WI38 (cell line): ENCODE measurements at regions not wholly inside any gene's neighbourhood (a gene's known extent, or its start where the extent isn't known, plus 50 kb on each side); places are given as distances from the start of the nearest gene placed in this dataset.
"Not testable (repeated sequence)": the region's sequence is repeated elsewhere in the genome, so short reads cannot be mapped to it uniquely, and the experiment has no call there.

ENCODE experiments used
- H3K4me3 ChIP-seq: 2 replicates; pipeline ENCODE4 v1.5.1; 2011; ENCODE audit warnings: low read depth, mild to moderate bottlenecking, control low read depth, low read length
- TF ChIP-seq, protein P1 (sequence below): IDR thresholded peaks from 2 replicates; pipeline ENCODE4 v1.5.1; 2012; ENCODE audit warnings: low read depth, mild to moderate bottlenecking, control low read depth, low read length

DNA sequence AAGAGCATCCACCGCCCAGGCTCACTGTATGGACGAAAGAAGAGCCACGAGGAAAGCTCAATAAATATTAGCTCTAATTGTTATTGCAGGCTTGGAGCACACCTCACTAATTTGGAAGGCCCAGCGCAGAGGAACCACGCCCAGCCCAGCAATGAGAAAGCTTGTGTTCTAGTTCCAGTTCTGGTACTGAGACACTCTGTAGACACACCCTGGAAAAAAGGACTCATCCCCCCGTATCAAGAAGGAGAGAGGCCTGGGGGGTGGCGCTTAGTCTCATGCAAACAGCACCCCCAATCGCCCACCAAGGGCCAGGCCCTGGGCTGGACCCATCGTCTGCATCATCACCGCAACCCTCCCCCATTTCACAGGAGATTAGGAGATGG, 156.9 kb downstream of the BMP7 start:
- TF ChIP-seq, protein P1, sequence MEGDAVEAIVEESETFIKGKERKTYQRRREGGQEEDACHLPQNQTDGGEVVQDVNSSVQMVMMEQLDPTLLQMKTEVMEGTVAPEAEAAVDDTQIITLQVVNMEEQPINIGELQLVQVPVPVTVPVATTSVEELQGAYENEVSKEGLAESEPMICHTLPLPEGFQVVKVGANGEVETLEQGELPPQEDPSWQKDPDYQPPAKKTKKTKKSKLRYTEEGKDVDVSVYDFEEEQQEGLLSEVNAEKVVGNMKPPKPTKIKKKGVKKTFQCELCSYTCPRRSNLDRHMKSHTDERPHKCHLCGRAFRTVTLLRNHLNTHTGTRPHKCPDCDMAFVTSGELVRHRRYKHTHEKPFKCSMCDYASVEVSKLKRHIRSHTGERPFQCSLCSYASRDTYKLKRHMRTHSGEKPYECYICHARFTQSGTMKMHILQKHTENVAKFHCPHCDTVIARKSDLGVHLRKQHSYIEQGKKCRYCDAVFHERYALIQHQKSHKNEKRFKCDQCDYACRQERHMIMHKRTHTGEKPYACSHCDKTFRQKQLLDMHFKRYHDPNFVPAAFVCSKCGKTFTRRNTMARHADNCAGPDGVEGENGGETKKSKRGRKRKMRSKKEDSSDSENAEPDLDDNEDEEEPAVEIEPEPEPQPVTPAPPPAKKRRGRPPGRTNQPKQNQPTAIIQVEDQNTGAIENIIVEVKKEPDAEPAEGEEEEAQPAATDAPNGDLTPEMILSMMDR = no peak

DNA sequence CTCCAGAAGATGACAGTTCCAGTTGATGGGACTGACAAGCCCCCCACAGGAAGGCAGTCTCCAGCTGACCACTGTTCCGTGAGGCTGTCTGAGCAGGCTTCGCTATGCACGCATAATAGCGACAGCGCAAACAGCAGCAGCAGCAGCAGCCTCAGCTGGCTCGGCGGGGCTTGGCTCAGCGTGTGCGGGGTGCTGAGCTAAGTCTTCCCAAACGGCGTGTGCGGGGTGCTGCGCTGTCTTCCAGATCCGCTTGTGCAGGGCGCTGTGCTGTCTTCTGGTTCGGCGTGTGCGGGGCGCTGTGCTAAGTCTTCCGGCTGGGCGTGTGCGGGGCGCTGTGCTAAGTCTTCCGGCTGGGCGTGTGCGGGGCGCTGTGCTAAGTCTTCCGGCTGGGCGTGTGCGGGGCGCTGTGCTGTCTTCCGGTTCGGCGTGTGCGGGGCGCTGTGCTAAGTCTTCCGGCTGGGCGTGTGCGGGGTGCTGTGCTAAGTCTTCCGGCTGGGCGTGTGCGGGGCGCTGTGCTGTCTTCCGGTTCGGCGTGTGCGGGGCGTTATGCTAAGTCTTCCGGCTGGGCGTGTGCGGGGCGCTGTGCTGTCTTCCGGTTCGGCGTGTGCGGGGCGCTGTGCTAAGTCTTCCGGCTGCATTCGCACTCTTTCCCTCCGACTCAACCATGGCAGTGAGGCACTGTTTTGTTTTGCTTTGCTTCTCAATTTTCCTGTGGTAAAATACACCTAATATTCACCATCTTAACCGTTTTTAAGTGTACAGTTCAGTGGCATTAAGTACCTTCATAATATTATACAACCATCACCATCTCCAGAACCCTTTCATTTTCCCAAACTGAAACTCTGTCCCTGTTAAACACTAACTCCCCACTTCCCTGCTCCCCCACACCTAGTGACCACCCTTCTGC, 156.1 kb downstream of the BMP7 start:
- not testable (repeated sequence) for H3K4me3 ChIP-seq

More for the DNA sequence above, 156.9 kb downstream of the BMP7 start:
- no peak overlapping the region for H3K4me3 ChIP-seq

DNA sequence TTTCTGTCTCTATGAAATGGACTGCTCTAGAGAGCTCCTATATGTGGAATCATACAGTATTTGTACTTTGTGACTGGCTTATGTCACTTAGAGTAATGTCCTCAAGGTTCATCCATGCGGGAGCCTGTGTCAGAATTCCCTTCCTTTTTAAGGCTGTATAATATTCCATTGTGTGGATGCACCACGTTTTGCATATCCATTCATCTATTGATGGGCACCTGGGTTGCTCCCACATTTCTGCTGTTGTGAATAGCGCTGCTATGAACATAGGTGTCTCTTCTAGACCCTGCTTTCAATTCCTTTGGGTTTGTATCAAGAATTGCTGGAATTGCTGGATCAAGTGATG, 155.4 kb downstream of the BMP7 start:
- no peak overlapping the region for H3K4me3 ChIP-seq
- TF ChIP-seq, protein P1 = no peak

DNA sequence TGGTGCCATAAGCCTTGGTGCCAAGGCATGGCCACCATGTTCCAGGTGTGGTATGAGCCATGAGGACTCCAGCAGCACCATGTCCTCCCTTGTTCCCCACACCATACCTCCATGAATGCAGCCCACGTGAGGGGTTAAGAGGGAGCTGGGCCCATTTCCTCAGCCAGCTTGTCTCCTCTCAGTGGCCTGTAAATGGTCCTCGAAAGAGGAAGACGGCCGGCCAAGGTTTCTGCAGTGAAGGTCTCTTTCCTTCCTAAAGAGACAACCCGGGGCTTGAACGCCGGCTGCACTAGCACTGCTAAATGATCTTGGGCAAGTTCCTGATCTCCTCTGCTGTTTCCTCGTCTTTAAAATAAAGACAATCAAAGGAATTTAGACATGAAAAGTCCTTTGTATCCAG, 154.0 kb downstream of the BMP7 start:
- TF ChIP-seq, protein P1 = no peak

DNA sequence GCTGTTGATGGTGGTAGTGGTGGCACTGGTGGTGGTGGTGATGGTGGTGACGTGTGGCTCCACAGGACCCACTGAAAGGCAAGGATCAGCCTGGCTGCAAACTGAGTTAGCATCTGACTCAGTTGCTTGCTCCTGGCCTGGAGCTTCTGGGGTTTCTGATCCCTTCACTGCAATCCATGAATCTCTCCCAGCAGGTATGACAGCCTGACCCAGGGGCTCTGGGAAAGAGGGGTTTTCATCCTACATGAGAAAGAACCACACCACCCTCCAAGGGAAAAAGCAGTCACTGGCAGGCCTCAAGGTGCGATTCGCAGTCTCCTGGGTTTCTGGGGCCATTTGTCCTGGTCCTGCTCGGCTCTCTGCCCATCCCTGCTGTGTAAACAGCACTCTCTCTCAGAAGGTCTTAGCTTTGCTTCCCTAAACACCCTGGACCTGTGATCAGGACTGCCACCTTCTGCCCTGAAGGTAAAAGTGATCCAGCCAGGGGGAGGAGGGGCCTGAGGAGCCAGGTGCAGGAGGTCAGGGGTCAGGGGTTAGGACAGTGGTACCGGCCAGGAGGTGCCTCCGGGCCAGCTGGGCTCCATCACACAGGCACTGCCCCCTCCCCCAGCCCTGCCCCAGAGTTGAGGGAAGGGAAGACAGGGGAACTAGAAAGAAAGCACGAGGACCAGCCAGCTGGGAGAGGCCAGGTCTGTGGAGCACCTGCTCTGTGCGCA, 152.0 kb downstream of the BMP7 start:
- TF ChIP-seq, protein P1 = no peak
- no peak overlapping the region for H3K4me3 ChIP-seq

More for the DNA sequence above, 154.0 kb downstream of the BMP7 start:
- H3K4me3 ChIP-seq = no peak overlapping the region

DNA sequence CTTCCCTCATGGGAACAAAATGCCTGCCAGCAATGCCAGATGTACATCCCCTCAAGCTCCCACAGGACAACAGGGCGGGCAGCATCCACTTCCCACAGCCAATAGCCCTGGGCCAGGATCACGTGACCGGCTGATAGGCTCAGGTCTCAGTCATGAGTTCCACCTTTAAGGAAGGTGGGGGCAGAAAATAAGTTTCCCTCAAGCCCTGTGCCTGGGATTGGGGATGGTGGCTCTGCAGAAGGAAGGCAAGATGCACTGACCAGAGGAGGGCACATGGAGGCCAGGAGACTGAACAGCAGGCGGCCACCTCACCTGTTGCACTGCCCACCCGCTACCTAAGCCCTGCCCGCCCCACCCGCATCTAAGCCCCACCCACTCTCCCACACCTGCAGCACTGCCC, 149.1 kb downstream of the BMP7 start:
- TF ChIP-seq, protein P1 = no peak

DNA sequence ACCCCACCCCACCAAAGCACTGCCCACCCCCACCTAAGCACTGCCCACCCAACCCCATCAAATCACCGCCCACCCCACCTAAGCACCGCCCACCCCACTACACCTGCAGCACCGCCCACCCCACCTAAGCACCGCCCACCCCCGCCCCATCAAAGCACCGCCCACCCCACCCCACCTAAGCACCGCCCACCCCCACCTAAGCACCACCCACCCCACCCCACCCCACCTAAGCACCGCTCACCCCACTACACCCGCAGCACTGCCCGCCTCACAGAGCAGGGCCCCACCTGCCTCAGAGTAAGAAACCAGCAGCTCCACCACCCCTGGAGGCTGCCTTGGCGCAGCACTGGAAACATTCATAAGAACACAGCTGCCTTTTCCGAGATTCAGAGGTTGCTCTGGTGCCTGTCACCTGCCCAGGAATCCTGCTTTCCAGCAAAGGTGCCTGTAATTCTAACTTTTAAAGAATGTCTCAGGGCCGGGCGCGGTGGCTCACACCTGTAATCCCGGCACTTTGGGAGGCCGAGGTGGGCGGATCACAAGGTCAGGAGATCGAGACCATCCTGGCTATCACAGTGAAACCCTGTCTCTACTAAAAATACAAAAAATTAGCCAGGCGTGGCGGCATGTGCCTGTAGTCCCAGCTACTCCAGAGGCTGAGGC, 148.2 kb downstream of the BMP7 start:
- TF ChIP-seq, protein P1 = no peak
- H3K4me3 ChIP-seq = no peak overlapping the region

More for the DNA sequence above, 149.1 kb downstream of the BMP7 start:
- no peak overlapping the region for H3K4me3 ChIP-seq
